IPS-15b (cell line): ENCODE measurements at regions not wholly inside any gene's neighbourhood (a gene's known extent, or its start where the extent isn't known, plus 50 kb on each side); places are given as distances from the start of the nearest gene placed in this dataset.
"Not testable (repeated sequence)": the region's sequence is repeated elsewhere in the genome, so short reads cannot be mapped to it uniquely, and the experiment has no call there.

ENCODE experiments used
- H3K27me3 ChIP-seq: one replicate; pipeline ENCODE4 v1.6.1; 2013; ENCODE audit warnings: low read length; ENCODE audit not compliant: control insufficient read depth, insufficient read depth
- H3K36me3 ChIP-seq: one replicate; pipeline ENCODE4 v1.6.1; 2013; ENCODE audit warnings: low read length; ENCODE audit not compliant: control insufficient read depth, insufficient read depth
- H3K4me1 ChIP-seq: one replicate; pipeline ENCODE4 v1.6.1; 2013; ENCODE audit warnings: mild to moderate bottlenecking, low read length; ENCODE audit not compliant: control insufficient read depth, insufficient read depth
- H3K4me3 ChIP-seq: one replicate; pipeline ENCODE4 v1.5.1; 2013; ENCODE audit warnings: low read depth, low read length
- H3K9ac ChIP-seq: one replicate; pipeline ENCODE4 v1.6.1; 2013; ENCODE audit warnings: low read depth, mild to moderate bottlenecking, low read length
- H3K9me3 ChIP-seq: one replicate; pipeline ENCODE4 v1.6.1; 2013; ENCODE audit warnings: mild to moderate bottlenecking, low read length; ENCODE audit not compliant: control insufficient read depth, insufficient read depth

GRCh38 chr14:22179190-22179589 lies 409.8 kb downstream of the DAD1 start:
- H3K9me3 ChIP-seq = no peaks in the 10 kb centered on the region
- H3K36me3 ChIP-seq = no peaks in the 10 kb centered on the region
- no peaks in the 10 kb centered on the region for H3K27me3 ChIP-seq
- H3K4me1 ChIP-seq = no peaks in the 10 kb centered on the region
- no peak overlapping the region for H3K4me3 ChIP-seq
- no peak overlapping the region for H3K9ac ChIP-seq

GRCh38 chr14:22178333-22178839 lies 410.6 kb downstream of the DAD1 start:
- H3K4me1 ChIP-seq = no peaks in the 10 kb centered on the region
- H3K36me3 ChIP-seq = no peaks in the 10 kb centered on the region
- H3K9ac ChIP-seq = no peak overlapping the region
- H3K9me3 ChIP-seq = no peaks in the 10 kb centered on the region
- H3K27me3 ChIP-seq = no peaks in the 10 kb centered on the region
- H3K4me3 ChIP-seq = no peak overlapping the region

- no peaks in the 10 kb centered on the region for H3K9me3 ChIP-seq
- no peak overlapping the region for H3K9ac ChIP-seq
- H3K4me3 ChIP-seq = no peak overlapping the region
- no peaks in the 10 kb centered on the region for H3K27me3 ChIP-seq
- H3K4me1 ChIP-seq = no peaks in the 10 kb centered on the region
- H3K36me3 ChIP-seq = no peaks in the 10 kb centered on the region
These were observed 411.2 kb downstream of the DAD1 start for GRCh38 chr14:22177870-22178269.

- Histone ChIP-seq H3K27me3 (no peaks in the 10 kb centered on the region), H3K4me3 (no peak overlapping the region), H3K4me1 (peaks cover 3% of the 10 kb centered on the region), H3K9ac (no peak overlapping the region), H3K36me3 (no peaks in the 10 kb centered on the region), H3K9me3 (no peaks in the 10 kb centered on the region)
These were observed 412.1 kb downstream of the DAD1 start for GRCh38 chr14:22176957-22177356.

- peaks cover 11% of the 10 kb centered on the region for H3K4me1 ChIP-seq
- not testable (repeated sequence) for H3K36me3 ChIP-seq, H3K9me3 ChIP-seq, H3K9ac ChIP-seq, H3K4me3 ChIP-seq, H3K27me3 ChIP-seq
These were observed 413.8 kb downstream of the DAD1 start for GRCh38 chr14:22175278-22175558.

- H3K9ac ChIP-seq = no peak overlapping the region
- H3K4me3 ChIP-seq = no peak overlapping the region
- H3K27me3 ChIP-seq = no peaks in the 10 kb centered on the region
- H3K4me1 ChIP-seq = peaks cover 11% of the 10 kb centered on the region
- H3K9me3 ChIP-seq = no peaks in the 10 kb centered on the region
- H3K36me3 ChIP-seq = no peaks in the 10 kb centered on the region
These were observed 414.4 kb downstream of the DAD1 start for GRCh38 chr14:22174412-22175277.

GRCh38 chr14:22168092-22168955 lies 420.7 kb downstream of the DAD1 start:
- Histone ChIP-seq H3K9me3 (no peaks in the 10 kb centered on the region), H3K9ac (no peak overlapping the region), H3K4me1 (peaks cover 11% of the 10 kb centered on the region)

GRCh38 chr14:22164616-22165015 lies 424.4 kb downstream of the DAD1 start:
- Histone ChIP-seq H3K9ac (no peak overlapping the region), H3K27me3 (no peaks in the 10 kb centered on the region), H3K9me3 (no peaks in the 10 kb centered on the region), H3K36me3 (no peaks in the 10 kb centered on the region), H3K4me1 (peaks cover 3% of the 10 kb centered on the region), H3K4me3 (no peak overlapping the region)

More at GRCh38 chr14:22168092-22168955, 420.7 kb downstream of the DAD1 start:
- Histone ChIP-seq H3K4me3 (no peak overlapping the region), H3K27me3 (no peaks in the 10 kb centered on the region), H3K36me3 (no peaks in the 10 kb centered on the region)

GRCh38 chr14:22163051-22163450 lies 426.0 kb downstream of the DAD1 start:
- Histone ChIP-seq H3K36me3 (no peaks in the 10 kb centered on the region), H3K4me1 (peaks cover 3% of the 10 kb centered on the region), H3K9me3 (no peaks in the 10 kb centered on the region), H3K4me3 (no peak overlapping the region), H3K9ac (no peak overlapping the region), H3K27me3 (no peaks in the 10 kb centered on the region)

GRCh38 chr14:22159957-22160356 lies 429.1 kb downstream of the DAD1 start:
- Histone ChIP-seq H3K4me1 (peaks cover 3% of the 10 kb centered on the region), H3K9ac (no peak overlapping the region), H3K4me3 (no peak overlapping the region), H3K27me3 (no peaks in the 10 kb centered on the region), H3K9me3 (no peaks in the 10 kb centered on the region), H3K36me3 (no peaks in the 10 kb centered on the region)

GRCh38 chr14:22159099-22159498 lies 429.9 kb downstream of the DAD1 start:
- H3K27me3 ChIP-seq = no peaks in the 10 kb centered on the region
- H3K4me1 ChIP-seq = peaks cover 3% of the 10 kb centered on the region
- no peaks in the 10 kb centered on the region for H3K9me3 ChIP-seq
- no peak overlapping the region for H3K9ac ChIP-seq
- no peaks in the 10 kb centered on the region for H3K36me3 ChIP-seq
- no peak overlapping the region for H3K4me3 ChIP-seq

GRCh38 chr14:22158560-22158959 lies 430.5 kb downstream of the DAD1 start:
- no peaks in the 10 kb centered on the region for H3K27me3 ChIP-seq
- no peaks in the 10 kb centered on the region for H3K9me3 ChIP-seq
- no peak overlapping the region for H3K9ac ChIP-seq
- H3K36me3 ChIP-seq = no peaks in the 10 kb centered on the region
- H3K4me3 ChIP-seq = no peak overlapping the region
- peaks cover 3% of the 10 kb centered on the region for H3K4me1 ChIP-seq
